Uterus (tissue), 2 donors: ENCODE measurements at regions not wholly inside any gene's neighbourhood (a gene's known extent, or its start where the extent isn't known, plus 50 kb on each side); places are given as distances from the start of the nearest gene placed in this dataset.

Experiments
- CTCF ChIP-seq, 4 experiments: fragments of 200-600 bp in 2 of 4; fragments of 450-650 bp in 2 of 4; sonication (generic) in 2 of 4; IDR thresholded peaks; one replicate each; pipeline ENCODE4 v1.5.1; 2016 to 2019; ENCODE audit warnings: antibody characterized with exemption in 4 of 4, mild to moderate bottlenecking in 2 of 4, moderate library complexity in 1 of 4
- POLR2A ChIP-seq, 2 donors: fragments of 450-650 bp; IDR thresholded peaks; one replicate each; pipeline ENCODE4 v1.6.1; 2016; ENCODE audit warnings: antibody characterized with exemption in 2 of 2, mild to moderate bottlenecking in 1 of 2, moderate library complexity in 1 of 2

GRCh38 chr10:35971397-35971796 is 329.3 kb upstream of the FZD8 start:
- TF ChIP-seq POLR2A (IDR thresholded peaks at IDR 0.05) (no peak), CTCF (IDR thresholded peaks at IDR 0.05) (no peak)
